Vagina (tissue), 2 donors: ENCODE measurements at regions not wholly inside any gene's neighbourhood (a gene's known extent, or its start where the extent isn't known, plus 50 kb on each side); places are given as distances from the start of the nearest gene placed in this dataset.

ENCODE experiments used
- DNase-seq, 2 donors: peaks; one replicate each; pipeline ENCODE4 v3.0.0-alpha.2; 2017; ENCODE audit errors: extremely low spot score in 2 of 2
- H3K27ac ChIP-seq: fragments of 200-600 bp; sonication (generic); one replicate; pipeline ENCODE4 v1.5.1; 2019
- H3K27me3 ChIP-seq: fragments of 200-600 bp; sonication (generic); one replicate; pipeline ENCODE4 v1.5.1; 2019
- H3K36me3 ChIP-seq, 2 donors: fragments of 200-600 bp; sonication (generic); one replicate each; pipeline ENCODE4 v1.5.1; 2017 to 2019
- H3K4me1 ChIP-seq: fragments of 200-600 bp; sonication (generic); one replicate; pipeline ENCODE4 v1.5.1; 2019
- H3K4me3 ChIP-seq, 2 donors: fragments of 200-600 bp; sonication (generic); 1 replicate in 1 of 2; 2 replicates in 1 of 2; pipeline ENCODE4 v1.5.1; 2016 to 2019
- H3K9me3 ChIP-seq: fragments of 200-600 bp; sonication (generic); one replicate; pipeline ENCODE4 v1.5.1; 2019
- POLR2A ChIP-seq, 2 donors: fragments of 450-650 bp; IDR thresholded peaks; one replicate each; pipeline ENCODE4 v1.6.1; 2017; ENCODE audit warnings: antibody characterized with exemption in 2 of 2, mild to moderate bottlenecking in 2 of 2, moderate library complexity in 2 of 2
- POLR2AphosphoS5 ChIP-seq, 2 donors: sonication (generic); formaldehyde crosslinking; IDR thresholded peaks; one replicate each; pipeline ENCODE4 v1.9.0; 2017; ENCODE audit warnings: antibody characterized with exemption in 2 of 2, mild to moderate bottlenecking in 2 of 2, low read depth in 1 of 2; ENCODE audit not compliant: insufficient read depth in 1 of 2
- intact Hi-C: fragments of 100-400 bp; cut with DNase I; formaldehyde crosslinking; loops from one replicate; pipeline ENCODE4 v1.15.1; 2023
- TF ChIP-seq, protein P1 (sequence below), 3 experiments: fragments of 450-650 bp in 2 of 3; fragments of 200-600 bp in 1 of 3; sonication (generic) in 1 of 3; IDR thresholded peaks; one replicate each; pipeline ENCODE4 v1.5.1; 2017 to 2019; ENCODE audit warnings: antibody characterized with exemption in 3 of 3, mild to moderate bottlenecking in 2 of 3, moderate library complexity in 2 of 3

DNA sequence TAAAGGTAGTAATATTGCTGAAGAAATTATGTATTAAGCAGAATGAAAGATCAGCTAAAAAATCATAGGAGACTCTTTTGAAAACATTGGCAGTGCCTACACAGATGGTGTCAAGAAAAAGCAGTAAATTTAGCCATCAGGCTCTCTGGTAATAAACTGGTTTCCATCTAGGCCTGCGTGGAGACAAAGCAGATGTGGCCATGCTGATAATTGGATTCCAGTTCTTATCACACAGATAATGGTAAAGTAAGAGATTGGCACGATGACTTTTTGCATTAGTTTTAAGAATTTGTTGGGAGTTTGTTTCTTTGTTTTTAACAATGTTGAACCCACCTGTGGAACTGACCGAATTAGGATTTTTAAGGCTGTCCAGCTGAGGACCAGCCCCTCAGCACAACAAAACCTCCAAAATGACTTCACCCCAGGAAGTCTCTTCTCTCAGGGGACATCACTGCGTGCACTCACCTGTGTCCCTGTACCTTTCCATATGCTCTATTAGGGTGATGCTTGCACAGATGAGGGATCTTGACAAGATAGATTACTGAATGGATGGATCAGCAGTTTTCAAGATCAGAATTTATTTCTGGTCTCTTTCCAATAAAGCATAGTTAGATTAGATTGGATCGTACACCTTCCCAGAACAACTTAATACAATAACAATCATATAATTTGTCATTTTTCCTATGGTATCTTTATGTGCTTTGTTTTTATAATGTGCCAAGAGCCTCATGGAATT, 69.1 kb upstream of the DNAJC10 start:
- no peak overlapping the region for H3K27ac ChIP-seq
- DNase-seq = no peak
- no peak overlapping the region for H3K4me3 ChIP-seq
- no peaks in the 10 kb centered on the region for H3K9me3 ChIP-seq
- no peaks in the 10 kb centered on the region for H3K36me3 ChIP-seq
- no peaks in the 10 kb centered on the region for H3K4me1 ChIP-seq
- no peaks in the 10 kb centered on the region for H3K27me3 ChIP-seq
- no peak for TF ChIP-seq POLR2AphosphoS5 (IDR thresholded peaks at IDR 0.05; ENCODE audit: insufficient read depth in 1 of 2, low read depth in 1 of 2)
- TF ChIP-seq POLR2A (IDR thresholded peaks at IDR 0.05) = no peak
- TF ChIP-seq, protein P1, sequence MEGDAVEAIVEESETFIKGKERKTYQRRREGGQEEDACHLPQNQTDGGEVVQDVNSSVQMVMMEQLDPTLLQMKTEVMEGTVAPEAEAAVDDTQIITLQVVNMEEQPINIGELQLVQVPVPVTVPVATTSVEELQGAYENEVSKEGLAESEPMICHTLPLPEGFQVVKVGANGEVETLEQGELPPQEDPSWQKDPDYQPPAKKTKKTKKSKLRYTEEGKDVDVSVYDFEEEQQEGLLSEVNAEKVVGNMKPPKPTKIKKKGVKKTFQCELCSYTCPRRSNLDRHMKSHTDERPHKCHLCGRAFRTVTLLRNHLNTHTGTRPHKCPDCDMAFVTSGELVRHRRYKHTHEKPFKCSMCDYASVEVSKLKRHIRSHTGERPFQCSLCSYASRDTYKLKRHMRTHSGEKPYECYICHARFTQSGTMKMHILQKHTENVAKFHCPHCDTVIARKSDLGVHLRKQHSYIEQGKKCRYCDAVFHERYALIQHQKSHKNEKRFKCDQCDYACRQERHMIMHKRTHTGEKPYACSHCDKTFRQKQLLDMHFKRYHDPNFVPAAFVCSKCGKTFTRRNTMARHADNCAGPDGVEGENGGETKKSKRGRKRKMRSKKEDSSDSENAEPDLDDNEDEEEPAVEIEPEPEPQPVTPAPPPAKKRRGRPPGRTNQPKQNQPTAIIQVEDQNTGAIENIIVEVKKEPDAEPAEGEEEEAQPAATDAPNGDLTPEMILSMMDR (IDR thresholded peaks at IDR 0.05) = no peak
- intact Hi-C loops = no loop called here

DNA sequence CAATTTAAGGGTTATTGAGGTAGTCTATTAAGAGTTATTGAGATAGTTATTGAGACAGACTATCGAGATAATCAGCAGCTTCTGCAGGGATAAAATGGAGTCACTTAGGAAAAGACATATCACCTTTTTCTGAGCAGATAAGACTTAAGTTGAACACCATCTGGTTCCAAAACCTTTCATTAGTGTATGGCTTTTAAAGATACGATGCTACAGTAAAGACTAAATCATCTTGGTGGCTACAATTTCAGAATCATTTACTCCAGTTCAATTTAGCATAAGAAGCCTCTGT, 68.6 kb upstream of the DNAJC10 start:
- intact Hi-C loops = no loop called here
- Histone ChIP-seq H3K4me3 (no peak overlapping the region), H3K36me3 (no peaks in the 10 kb centered on the region), H3K9me3 (no peaks in the 10 kb centered on the region), H3K27me3 (no peaks in the 10 kb centered on the region), H3K27ac (no peak overlapping the region), H3K4me1 (no peaks in the 10 kb centered on the region)
- TF ChIP-seq POLR2AphosphoS5 (IDR thresholded peaks at IDR 0.05; ENCODE audit: insufficient read depth in 1 of 2, low read depth in 1 of 2) (no peak), POLR2A (IDR thresholded peaks at IDR 0.05) (no peak)
- TF ChIP-seq, protein P1 (IDR thresholded peaks at IDR 0.05) = no peak
- no peak for DNase-seq

DNA sequence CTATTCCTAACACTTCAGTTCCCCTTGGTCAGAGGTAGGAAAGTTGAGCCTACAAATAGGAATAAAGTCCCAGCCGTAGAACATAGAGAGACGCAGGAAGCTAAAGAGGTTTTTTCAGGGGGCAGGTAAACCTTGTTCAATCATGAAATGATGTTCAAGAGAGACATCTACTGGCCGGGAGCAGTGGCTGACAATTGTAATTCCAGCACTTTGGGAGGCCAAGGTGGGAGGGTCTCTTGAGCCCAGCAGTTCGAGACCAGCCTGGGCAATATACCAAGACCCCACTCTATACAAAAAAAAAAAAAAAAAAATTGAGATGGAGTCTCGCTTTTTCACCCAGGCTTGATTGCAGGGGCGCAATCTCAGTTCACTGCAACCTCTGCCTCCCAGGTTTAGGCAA, 66.7 kb upstream of the DNAJC10 start:
- Histone ChIP-seq H3K4me1 (no peaks in the 10 kb centered on the region), H3K27ac (no peak overlapping the region), H3K9me3 (no peaks in the 10 kb centered on the region), H3K4me3 (no peak overlapping the region), H3K27me3 (no peaks in the 10 kb centered on the region), H3K36me3 (no peaks in the 10 kb centered on the region)
- DNase-seq = no peak
- TF ChIP-seq POLR2A (IDR thresholded peaks at IDR 0.05) (no peak), POLR2AphosphoS5 (IDR thresholded peaks at IDR 0.05; ENCODE audit: insufficient read depth in 1 of 2, low read depth in 1 of 2) (no peak)
- TF ChIP-seq, protein P1 (IDR thresholded peaks at IDR 0.05) = no peak
- intact Hi-C loops = no loop called here

DNA sequence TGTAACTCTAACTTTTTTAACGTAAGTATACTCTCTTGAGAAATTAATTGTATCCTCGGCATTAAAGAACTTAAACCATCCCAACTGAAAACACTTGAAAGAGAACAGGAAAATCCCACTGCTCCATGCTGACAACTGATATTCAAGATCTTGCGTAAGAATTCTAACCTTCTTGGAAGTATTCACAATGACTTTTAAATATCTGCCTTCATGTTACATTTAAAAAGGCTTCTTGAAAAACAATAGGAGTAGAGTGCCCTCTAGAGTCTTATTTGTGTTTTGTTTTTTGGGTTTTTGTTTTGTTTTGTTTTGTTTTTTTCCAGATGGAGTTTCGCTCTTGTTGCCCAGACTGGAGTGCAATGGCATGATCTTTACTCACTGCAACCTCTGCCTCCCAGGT, 65.4 kb upstream of the DNAJC10 start:
- Histone ChIP-seq H3K27ac (no peak overlapping the region), H3K4me1 (no peaks in the 10 kb centered on the region), H3K27me3 (no peaks in the 10 kb centered on the region), H3K4me3 (no peak overlapping the region), H3K9me3 (no peaks in the 10 kb centered on the region), H3K36me3 (no peaks in the 10 kb centered on the region)
- intact Hi-C loops = loop anchor here (5.0 kb wide), 1 partner anchor 463 kb away; no protein-coding TSS in a partner anchor
- no peak for DNase-seq
- TF ChIP-seq POLR2A (IDR thresholded peaks at IDR 0.05) (no peak), POLR2AphosphoS5 (IDR thresholded peaks at IDR 0.05; ENCODE audit: insufficient read depth in 1 of 2, low read depth in 1 of 2) (no peak)
- TF ChIP-seq, protein P1 (IDR thresholded peaks at IDR 0.05) = peak; percentile 17 to 73 (median 68)

DNA sequence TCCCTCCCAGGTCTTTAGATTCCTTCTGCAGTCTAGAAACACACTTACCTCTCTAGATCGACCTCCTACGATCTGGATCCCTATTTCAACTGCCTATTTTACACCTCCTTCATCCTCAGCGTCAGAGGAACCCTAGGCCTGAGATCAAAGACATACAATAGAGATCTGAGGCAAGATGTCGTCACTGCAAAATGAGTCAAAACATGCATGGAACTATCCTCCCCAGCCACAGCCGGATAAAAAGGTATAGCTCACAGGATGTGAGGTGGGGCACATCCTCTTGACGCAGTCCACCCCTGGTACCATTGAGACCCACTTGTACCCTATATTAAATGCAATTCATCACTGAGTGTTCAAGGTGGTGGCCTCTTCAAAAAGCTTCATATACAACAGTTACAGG, 63.7 kb upstream of the DNAJC10 start:
- no peak for TF ChIP-seq POLR2AphosphoS5 (IDR thresholded peaks at IDR 0.05; ENCODE audit: insufficient read depth in 1 of 2, low read depth in 1 of 2)
- TF ChIP-seq, protein P1 (IDR thresholded peaks at IDR 0.05) = no peak
- no peak for TF ChIP-seq POLR2A (IDR thresholded peaks at IDR 0.05)
- intact Hi-C loops = loop anchor here (5.0 kb wide), 1 partner anchor 465 kb away; no protein-coding TSS in a partner anchor
- Histone ChIP-seq H3K9me3 (no peaks in the 10 kb centered on the region), H3K27me3 (no peaks in the 10 kb centered on the region), H3K4me3 (no peak overlapping the region), H3K27ac (no peak overlapping the region), H3K36me3 (no peaks in the 10 kb centered on the region), H3K4me1 (no peaks in the 10 kb centered on the region)
- no peak for DNase-seq
